WTC11 (cell line): ENCODE measurements at regions not wholly inside any gene's neighbourhood (a gene's known extent, or its start where the extent isn't known, plus 50 kb on each side); places are given as distances from the start of the nearest gene placed in this dataset.

Experiments
- ATAC-seq: fragments of 200-7000 bp; cut with Tn5 transposase; 2 replicates; pipeline ENCODE4 v1.10.0; 2021; ENCODE audit warnings: mild to moderate bottlenecking, moderate library complexity
- CTCF ChIA-PET: fragments of 300-600 bp; sonication (Branson Sonifier 250); formaldehyde crosslinking; loops from one replicate; lab custom pipeline; 2021; ENCODE audit warnings: antibody characterized with exemption; lab: Charles Lee
- POLR2A ChIA-PET: fragments of 350-600 bp; sonication (Branson Sonifier 250); formaldehyde crosslinking; loops from one replicate; lab custom pipeline; 2021; ENCODE audit warnings: antibody characterized with exemption; lab: Charles Lee
- DNase-seq: peaks from one replicate; pipeline ENCODE4 v3.0.0; 2021; ENCODE audit warnings: low spot score
- H3K27ac Mint-ChIP-seq: 2 replicates; pipeline ENCODE4 v1.8.0; 2021; ENCODE audit warnings: mixed read lengths
- H3K27me3 Mint-ChIP-seq: 2 replicates; pipeline ENCODE4 v1.8.0; 2021; ENCODE audit warnings: low read depth, mild to moderate bottlenecking, moderate library complexity, mixed read lengths
- H3K36me3 Mint-ChIP-seq: 2 replicates; pipeline ENCODE4 v1.8.0; 2021; ENCODE audit warnings: mixed read lengths
- H3K4me1 Mint-ChIP-seq: 2 replicates; pipeline ENCODE4 v1.8.0; 2022; ENCODE audit warnings: mixed read lengths
- H3K4me3 Mint-ChIP-seq: 2 replicates; pipeline ENCODE4 v1.8.0; 2021; ENCODE audit warnings: mild to moderate bottlenecking, moderate library complexity, mixed read lengths
- H3K9me3 Mint-ChIP-seq: 2 replicates; pipeline ENCODE4 v1.8.0; 2021; ENCODE audit warnings: mixed read lengths
- AFF4 ChIP-seq: sonication (generic); formaldehyde crosslinking; IDR thresholded peaks from 2 replicates; pipeline ENCODE4 v1.8.1; 2023; ENCODE audit warnings: mild to moderate bottlenecking, missing genetic modification reagents, borderline replicate concordance
- ATF1 ChIP-seq: sonication (generic); formaldehyde crosslinking; IDR thresholded peaks from 2 replicates; pipeline ENCODE4 v1.8.1; 2023; ENCODE audit warnings: mild to moderate bottlenecking, moderate library complexity, missing genetic modification reagents
- ATF2 ChIP-seq: sonication (generic); formaldehyde crosslinking; IDR thresholded peaks from 2 replicates; pipeline ENCODE4 v1.8.1; 2022; ENCODE audit warnings: low read depth, missing genetic modification reagents, borderline replicate concordance
- CREM ChIP-seq: sonication (generic); formaldehyde crosslinking; IDR thresholded peaks from 2 replicates; pipeline ENCODE4 v1.8.1; 2022; ENCODE audit warnings: mild to moderate bottlenecking, missing genetic modification reagents, moderate library complexity
- FOXP4 ChIP-seq: sonication (generic); formaldehyde crosslinking; IDR thresholded peaks from 2 replicates; pipeline ENCODE4 v1.8.0; 2022; ENCODE audit warnings: mild to moderate bottlenecking, missing genetic modification reagents
- IRF2 ChIP-seq: sonication (generic); formaldehyde crosslinking; IDR thresholded peaks from 2 replicates; pipeline ENCODE4 v1.8.0; 2022; ENCODE audit warnings: low read depth, missing genetic modification reagents, borderline replicate concordance
- OVOL2 ChIP-seq: fragments of 250-450 bp; sonication (Bioruptor Pico); IDR thresholded peaks from 2 replicates; pipeline ENCODE4 v1.9.0; 2021; ENCODE audit warnings: mild to moderate bottlenecking, borderline replicate concordance
- PRRX2 ChIP-seq: fragments of 250-450 bp; sonication (Bioruptor Pico); IDR thresholded peaks from 2 replicates; pipeline ENCODE4 v1.8.0; 2021; ENCODE audit warnings: mild to moderate bottlenecking
- RORB ChIP-seq: fragments of 250-450 bp; sonication (Bioruptor Pico); IDR thresholded peaks from 2 replicates; pipeline ENCODE4 v1.9.0; 2021; ENCODE audit warnings: mild to moderate bottlenecking
- TCF7 ChIP-seq: sonication (generic); formaldehyde crosslinking; IDR thresholded peaks from 2 replicates; pipeline ENCODE4 v1.8.0; 2022; ENCODE audit warnings: mild to moderate bottlenecking, low read depth, missing genetic modification reagents, moderate library complexity
- ZBTB21 ChIP-seq: sonication (generic); formaldehyde crosslinking; IDR thresholded peaks from 2 replicates; pipeline ENCODE4 v1.8.1; 2023; ENCODE audit warnings: mild to moderate bottlenecking, missing genetic modification reagents, borderline replicate concordance
- ZMAT4 ChIP-seq: fragments of 250-450 bp; sonication (Bioruptor Pico); IDR thresholded peaks from 2 replicates; pipeline ENCODE4 v1.9.0; 2021; ENCODE audit warnings: mild to moderate bottlenecking
- ZNF121 ChIP-seq: sonication (generic); formaldehyde crosslinking; IDR thresholded peaks from 2 replicates; pipeline ENCODE4 v1.8.0; 2023; ENCODE audit warnings: missing genetic modification reagents
- ZNF219 ChIP-seq: sonication (generic); formaldehyde crosslinking; IDR thresholded peaks from 2 replicates; pipeline ENCODE4 v1.8.0; 2023; ENCODE audit warnings: missing genetic modification reagents, mild to moderate bottlenecking, borderline replicate concordance
- ZNF416 ChIP-seq: fragments of 250-450 bp; sonication (Bioruptor Pico); IDR thresholded peaks from 2 replicates; pipeline ENCODE4 v1.9.0; 2021; ENCODE audit warnings: mild to moderate bottlenecking, inconsistent platforms
- ZNF671 ChIP-seq: fragments of 250-450 bp; sonication (Bioruptor Pico); IDR thresholded peaks from 2 replicates; pipeline ENCODE4 v1.8.0; 2021; ENCODE audit warnings: mild to moderate bottlenecking
- TF ChIP-seq, protein P1 (sequence below): sonication (generic); formaldehyde crosslinking; IDR thresholded peaks from 2 replicates; pipeline ENCODE4 v1.8.0; 2023; ENCODE audit warnings: missing genetic modification reagents, mild to moderate bottlenecking, borderline replicate concordance
- TF ChIP-seq, protein P2 (sequence below): sonication (generic); formaldehyde crosslinking; IDR thresholded peaks from 2 replicates; pipeline ENCODE4 v1.8.1; 2023; ENCODE audit warnings: mild to moderate bottlenecking, missing genetic modification reagents, moderate library complexity

GRCh38 chr3:72579191-72579580 is 269.1 kb downstream of the SHQ1 start (continued):
- no peak for TF ChIP-seq CREM (CRISPR knock-in tag)
- TF ChIP-seq FOXP4 (CRISPR knock-in tag): no peak
- TF ChIP-seq OVOL2 (CRISPR knock-in tag): no peak
- TF ChIP-seq ZNF671 (CRISPR knock-in tag): no peak
- TF ChIP-seq RORB (CRISPR knock-in tag): no peak
- no peak for TF ChIP-seq ZNF219

DNA sequence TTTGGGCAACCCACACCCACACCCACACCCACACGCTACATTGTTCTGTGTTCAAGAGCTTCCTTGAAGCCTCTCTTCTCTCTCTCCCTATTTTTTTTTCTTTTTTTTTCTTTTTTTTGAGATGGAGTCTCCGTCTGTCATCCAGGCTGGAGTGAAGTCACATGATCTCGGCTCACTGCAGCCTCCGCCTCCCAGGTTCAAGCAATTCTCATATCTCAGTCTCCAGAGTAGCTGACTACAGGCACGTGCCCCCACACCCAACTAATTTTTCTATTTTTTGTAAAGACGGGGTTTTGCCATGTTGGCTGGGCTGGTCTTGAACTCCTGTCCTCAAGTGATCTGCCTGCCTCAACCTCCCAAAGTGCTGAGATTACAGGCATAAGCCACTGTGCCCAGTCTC is 271.1 kb downstream of the SHQ1 start:
- no peaks in the 10 kb centered on the region for H3K36me3 Mint-ChIP-seq
- H3K9me3 Mint-ChIP-seq: no peaks in the 10 kb centered on the region
- H3K4me3 Mint-ChIP-seq: no peak overlapping the region
- CTCF ChIA-PET: no interaction called here
- peaks cover 3% of the 10 kb centered on the region; the same call in 1 of the 2 replicates for H3K27me3 Mint-ChIP-seq
- DNase-seq (no peak), ATAC-seq (no peak)
- H3K4me1 Mint-ChIP-seq: peaks cover 29% of the 10 kb centered on the region
- no peak for TF ChIP-seq ATF2 (CRISPR knock-in tag)
- TF ChIP-seq ZNF416 (CRISPR knock-in tag): no peak
- H3K27ac Mint-ChIP-seq: no peak overlapping the region
- POLR2A ChIA-PET: interaction anchor here (0.7 kb wide), 1 partner anchor 21 kb away, joined by 3 read pairs; no protein-coding TSS in a partner anchor

GRCh38 chr3:72576563-72576962 is 271.7 kb downstream of the SHQ1 start:
- Mint-ChIP-seq H3K4me3 (no peak overlapping the region), H3K9me3 (no peaks in the 10 kb centered on the region), H3K4me1 (peaks cover 29% of the 10 kb centered on the region), H3K36me3 (no peaks in the 10 kb centered on the region), H3K27me3 (peaks cover 3% of the 10 kb centered on the region; the same call in 1 of the 2 replicates), H3K27ac (no peak overlapping the region)
- ChIA-PET POLR2A (interaction anchor here (0.7 kb wide), 1 partner anchor 22 kb away, joined by 3 read pairs; no protein-coding TSS in a partner anchor), CTCF (no interaction called here)
- no peak for ATAC-seq
- no peak for DNase-seq
- TF ChIP-seq CREM (CRISPR knock-in tag): no peak
- TF ChIP-seq ZBTB21 (CRISPR knock-in tag): no peak
- TF ChIP-seq, protein P1, sequence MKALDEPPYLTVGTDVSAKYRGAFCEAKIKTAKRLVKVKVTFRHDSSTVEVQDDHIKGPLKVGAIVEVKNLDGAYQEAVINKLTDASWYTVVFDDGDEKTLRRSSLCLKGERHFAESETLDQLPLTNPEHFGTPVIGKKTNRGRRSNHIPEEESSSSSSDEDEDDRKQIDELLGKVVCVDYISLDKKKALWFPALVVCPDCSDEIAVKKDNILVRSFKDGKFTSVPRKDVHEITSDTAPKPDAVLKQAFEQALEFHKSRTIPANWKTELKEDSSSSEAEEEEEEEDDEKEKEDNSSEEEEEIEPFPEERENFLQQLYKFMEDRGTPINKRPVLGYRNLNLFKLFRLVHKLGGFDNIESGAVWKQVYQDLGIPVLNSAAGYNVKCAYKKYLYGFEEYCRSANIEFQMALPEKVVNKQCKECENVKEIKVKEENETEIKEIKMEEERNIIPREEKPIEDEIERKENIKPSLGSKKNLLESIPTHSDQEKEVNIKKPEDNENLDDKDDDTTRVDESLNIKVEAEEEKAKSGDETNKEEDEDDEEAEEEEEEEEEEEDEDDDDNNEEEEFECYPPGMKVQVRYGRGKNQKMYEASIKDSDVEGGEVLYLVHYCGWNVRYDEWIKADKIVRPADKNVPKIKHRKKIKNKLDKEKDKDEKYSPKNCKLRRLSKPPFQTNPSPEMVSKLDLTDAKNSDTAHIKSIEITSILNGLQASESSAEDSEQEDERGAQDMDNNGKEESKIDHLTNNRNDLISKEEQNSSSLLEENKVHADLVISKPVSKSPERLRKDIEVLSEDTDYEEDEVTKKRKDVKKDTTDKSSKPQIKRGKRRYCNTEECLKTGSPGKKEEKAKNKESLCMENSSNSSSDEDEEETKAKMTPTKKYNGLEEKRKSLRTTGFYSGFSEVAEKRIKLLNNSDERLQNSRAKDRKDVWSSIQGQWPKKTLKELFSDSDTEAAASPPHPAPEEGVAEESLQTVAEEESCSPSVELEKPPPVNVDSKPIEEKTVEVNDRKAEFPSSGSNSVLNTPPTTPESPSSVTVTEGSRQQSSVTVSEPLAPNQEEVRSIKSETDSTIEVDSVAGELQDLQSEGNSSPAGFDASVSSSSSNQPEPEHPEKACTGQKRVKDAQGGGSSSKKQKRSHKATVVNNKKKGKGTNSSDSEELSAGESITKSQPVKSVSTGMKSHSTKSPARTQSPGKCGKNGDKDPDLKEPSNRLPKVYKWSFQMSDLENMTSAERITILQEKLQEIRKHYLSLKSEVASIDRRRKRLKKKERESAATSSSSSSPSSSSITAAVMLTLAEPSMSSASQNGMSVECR: no peak
- no peak for TF ChIP-seq ZNF121 (CRISPR knock-in tag)
- no peak for TF ChIP-seq IRF2
- TF ChIP-seq PRRX2 (CRISPR knock-in tag): no peak

- Mint-ChIP-seq H3K27me3 (no peaks in the 10 kb centered on the region), H3K27ac (no peak overlapping the region), H3K4me1 (peaks cover 26% of the 10 kb centered on the region), H3K36me3 (no peaks in the 10 kb centered on the region), H3K9me3 (no peaks in the 10 kb centered on the region), H3K4me3 (no peak overlapping the region)
- no peak for ATAC-seq
- ChIA-PET CTCF (interaction anchor here (1.0 kb wide), 1 partner anchor 41 kb away, joined by 3 read pairs; no protein-coding TSS in a partner anchor), POLR2A (no interaction called here)
- DNase-seq: no peak
- TF ChIP-seq ZNF121 (CRISPR knock-in tag): no peak
- TF ChIP-seq CREM (CRISPR knock-in tag): no peak
- TF ChIP-seq ATF1 (CRISPR knock-in tag): no peak
- no peak for TF ChIP-seq AFF4 (CRISPR knock-in tag)
- TF ChIP-seq ZNF671 (CRISPR knock-in tag): no peak
- TF ChIP-seq ZMAT4 (CRISPR knock-in tag): no peak
- TF ChIP-seq, protein P2, sequence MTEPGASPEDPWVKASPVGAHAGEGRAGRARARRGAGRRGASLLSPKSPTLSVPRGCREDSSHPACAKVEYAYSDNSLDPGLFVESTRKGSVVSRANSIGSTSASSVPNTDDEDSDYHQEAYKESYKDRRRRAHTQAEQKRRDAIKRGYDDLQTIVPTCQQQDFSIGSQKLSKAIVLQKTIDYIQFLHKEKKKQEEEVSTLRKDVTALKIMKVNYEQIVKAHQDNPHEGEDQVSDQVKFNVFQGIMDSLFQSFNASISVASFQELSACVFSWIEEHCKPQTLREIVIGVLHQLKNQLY: no peak
- no peak for TF ChIP-seq ZNF416 (CRISPR knock-in tag)
- no peak for TF ChIP-seq TCF7 (CRISPR knock-in tag)
These were observed 274.1 kb downstream of the SHQ1 start for GRCh38 chr3:72574144-72574543.
